ENCODE measurements at regions not wholly inside any gene's neighbourhood (a gene's known extent, or its start where the extent isn't known, plus 50 kb on each side); places are given as distances from the start of the nearest gene placed in this dataset.

- Histone ChIP-seq H3K4me3 (ENCODE audit: low read depth, low read length) (no peak overlapping the region), H2AFZ (no peak overlapping the region), H3K36me3 (ENCODE audit: control insufficient read depth, insufficient read depth, low read length) (no peaks in the 10 kb centered on the region), H3K4me2 (ENCODE audit: low read length) (no peak overlapping the region), H3K9ac (no peak overlapping the region), H3K27ac (no peak overlapping the region), H3K79me2 (no peaks in the 10 kb centered on the region), H3K27me3 (ENCODE audit: control insufficient read depth, insufficient read depth, low read length) (no peaks in the 10 kb centered on the region), H3K9me3 (ENCODE audit: control insufficient read depth, low read length) (no peaks in the 10 kb centered on the region), H3K4me1 (no peaks in the 10 kb centered on the region)
- TF ChIP-seq CTCF (IDR thresholded peaks at IDR 0.05), result no peak
Measured at GRCh38 chr2:151025816-151026215, 235.8 kb downstream of the RBM43 start.

- Histone ChIP-seq H3K4me3 (ENCODE audit: low read depth, low read length) (no peak overlapping the region), H2AFZ (no peak overlapping the region), H3K79me2 (no peaks in the 10 kb centered on the region), H3K4me1 (no peaks in the 10 kb centered on the region), H3K36me3 (ENCODE audit: control insufficient read depth, insufficient read depth, low read length) (no peaks in the 10 kb centered on the region), H3K27ac (no peak overlapping the region), H3K4me2 (ENCODE audit: low read length) (no peak overlapping the region), H3K9me3 (ENCODE audit: control insufficient read depth, low read length) (no peaks in the 10 kb centered on the region), H3K9ac (no peak overlapping the region), H3K27me3 (ENCODE audit: control insufficient read depth, insufficient read depth, low read length) (no peaks in the 10 kb centered on the region)
- TF ChIP-seq CTCF (IDR thresholded peaks at IDR 0.05), result no peak
Measured at GRCh38 chr2:151024696-151025251, 236.9 kb downstream of the RBM43 start.

GRCh38 chr2:151021747-151022452 lies 239.8 kb downstream of the RBM43 start:
- H3K79me2 ChIP-seq, result no peaks in the 10 kb centered on the region
- no peak for TF ChIP-seq CTCF (IDR thresholded peaks at IDR 0.05)
- H2AFZ ChIP-seq, result no peak overlapping the region
- H3K9ac ChIP-seq, result no peak overlapping the region
- no peaks in the 10 kb centered on the region for H3K27me3 ChIP-seq (ENCODE audit: control insufficient read depth, insufficient read depth, low read length)
- no peaks in the 10 kb centered on the region for H3K36me3 ChIP-seq (ENCODE audit: control insufficient read depth, insufficient read depth, low read length)
- H3K4me1 ChIP-seq, result no peaks in the 10 kb centered on the region
- no peak overlapping the region for H3K4me3 ChIP-seq (ENCODE audit: low read depth, low read length)
- H3K4me2 ChIP-seq (ENCODE audit: low read length), result no peak overlapping the region
- no peak overlapping the region for H3K27ac ChIP-seq
- no peaks in the 10 kb centered on the region for H3K9me3 ChIP-seq (ENCODE audit: control insufficient read depth, low read length)

- TF ChIP-seq CTCF (IDR thresholded peaks at IDR 0.05), result no peak
- Histone ChIP-seq H2AFZ (no peak overlapping the region), H3K4me3 (ENCODE audit: low read depth, low read length) (no peak overlapping the region), H3K9ac (no peak overlapping the region), H3K27me3 (ENCODE audit: control insufficient read depth, insufficient read depth, low read length) (no peaks in the 10 kb centered on the region), H3K79me2 (no peaks in the 10 kb centered on the region), H3K27ac (no peak overlapping the region), H3K4me1 (no peaks in the 10 kb centered on the region), H3K4me2 (ENCODE audit: low read length) (no peak overlapping the region), H3K36me3 (ENCODE audit: control insufficient read depth, insufficient read depth, low read length) (no peaks in the 10 kb centered on the region), H3K9me3 (ENCODE audit: control insufficient read depth, low read length) (no peaks in the 10 kb centered on the region)
Measured at GRCh38 chr2:151020411-151020810, 241.3 kb downstream of the RBM43 start.
